ENCODE measurements at regions not wholly inside any gene's neighbourhood (a gene's known extent, or its start where the extent isn't known, plus 50 kb on each side); places are given as distances from the start of the nearest gene placed in this dataset.

DNA sequence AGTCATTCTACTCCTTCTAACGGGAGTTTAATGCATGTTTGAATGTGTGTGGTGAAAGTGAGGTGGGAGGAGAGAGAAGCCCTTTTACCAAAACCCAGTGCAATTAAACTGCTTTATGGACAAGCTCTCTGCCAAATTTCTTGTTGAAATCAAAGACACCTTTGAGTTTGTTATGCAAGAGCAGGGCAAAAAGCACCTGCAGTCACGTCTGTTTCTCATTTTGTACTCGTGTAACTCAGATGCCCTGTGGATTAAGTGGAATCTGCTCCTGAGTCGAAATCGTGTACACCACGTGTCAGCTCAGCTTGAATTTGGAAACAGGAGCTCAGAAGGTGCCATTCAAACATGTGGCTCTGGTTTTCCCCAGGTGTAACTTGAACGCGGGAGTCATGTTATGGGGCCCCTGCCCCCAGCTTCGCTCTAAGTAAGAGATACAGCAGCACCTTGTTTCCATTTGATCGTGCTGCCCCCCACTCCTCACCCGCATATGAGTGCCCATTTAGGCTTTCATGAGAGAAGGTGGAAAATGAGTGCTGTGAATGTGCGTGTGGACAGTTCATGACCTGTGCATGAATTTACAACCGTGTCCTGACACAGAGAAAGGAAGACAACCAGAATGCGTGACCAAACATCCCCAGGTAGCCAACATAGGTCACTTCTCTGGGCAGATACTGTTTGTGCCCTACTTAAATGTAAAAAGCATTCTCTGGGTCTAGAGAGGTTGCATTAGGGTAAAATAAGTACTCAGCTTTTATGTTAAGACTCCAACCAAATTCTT is 347.0 kb upstream of the SLC30A5 start:
- DNase-seq (ENCODE audit: low spot score) = no peak

DNA sequence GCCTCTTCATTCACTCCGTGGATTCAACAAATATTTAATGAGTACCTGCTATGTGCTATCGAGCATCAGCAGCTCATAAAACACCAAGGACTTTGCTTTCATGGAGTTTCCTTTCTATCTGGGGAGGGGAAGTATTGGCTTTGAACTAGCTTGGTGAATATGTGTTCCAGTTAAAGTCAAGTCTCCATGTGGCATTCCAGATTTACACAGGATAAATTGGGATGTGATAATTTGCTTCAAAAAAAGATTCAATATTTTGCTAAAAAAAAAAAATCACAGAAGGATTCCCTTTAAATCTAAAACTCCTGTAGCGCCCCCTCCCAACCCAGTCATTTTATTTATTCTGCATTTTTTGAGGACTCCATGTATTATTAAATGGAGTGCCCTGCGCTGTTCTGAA is 346.3 kb upstream of the SLC30A5 start:
- no peak for DNase-seq (ENCODE audit: low spot score)

DNA sequence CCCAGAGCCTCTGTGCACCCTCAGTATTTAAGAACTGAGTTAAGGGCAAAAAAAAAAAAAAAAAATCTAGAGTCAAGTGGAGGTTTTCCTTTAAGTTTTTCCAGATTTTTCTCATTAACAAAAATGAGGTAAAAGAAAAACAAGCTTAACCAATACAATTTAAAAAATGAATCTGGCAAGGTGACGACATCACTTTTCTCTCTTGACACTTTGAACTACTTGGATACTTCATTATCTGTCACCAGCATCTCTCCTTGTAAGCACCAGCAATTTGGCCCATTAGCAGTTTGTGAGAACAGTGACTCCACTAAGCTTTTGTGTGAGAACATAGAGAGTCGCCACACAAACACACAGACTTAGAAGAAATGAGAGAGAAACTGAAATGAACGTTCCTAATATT is 345.7 kb upstream of the SLC30A5 start:
- no peak for DNase-seq (ENCODE audit: low spot score)

GRCh38 chr5:68749077-68749476 is 344.7 kb upstream of the SLC30A5 start:
- DNase-seq (ENCODE audit: low spot score) = no peak

DNA sequence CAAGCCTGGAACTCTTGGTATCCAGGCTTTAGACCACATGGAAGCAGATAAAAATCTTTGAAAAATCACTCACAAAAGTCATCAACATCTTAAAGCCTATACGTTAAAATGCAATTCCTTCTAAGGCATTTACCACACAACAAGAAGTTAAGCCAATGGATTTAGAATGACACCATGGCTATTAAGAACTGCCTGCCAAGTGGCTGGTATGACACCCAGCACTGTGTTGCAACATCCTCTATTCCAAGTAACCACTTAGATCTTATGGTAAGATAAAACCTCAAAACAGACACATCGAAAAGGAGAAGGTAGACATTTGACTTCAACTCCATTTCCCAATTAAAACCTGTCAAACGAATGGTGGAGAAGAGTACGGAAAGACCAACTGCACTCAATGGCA is 344.2 kb upstream of the SLC30A5 start:
- DNase-seq (ENCODE audit: low spot score) = no peak

- no peak for DNase-seq (ENCODE audit: low spot score)
These were observed 342.2 kb upstream of the SLC30A5 start for GRCh38 chr5:68751661-68752060.

DNA sequence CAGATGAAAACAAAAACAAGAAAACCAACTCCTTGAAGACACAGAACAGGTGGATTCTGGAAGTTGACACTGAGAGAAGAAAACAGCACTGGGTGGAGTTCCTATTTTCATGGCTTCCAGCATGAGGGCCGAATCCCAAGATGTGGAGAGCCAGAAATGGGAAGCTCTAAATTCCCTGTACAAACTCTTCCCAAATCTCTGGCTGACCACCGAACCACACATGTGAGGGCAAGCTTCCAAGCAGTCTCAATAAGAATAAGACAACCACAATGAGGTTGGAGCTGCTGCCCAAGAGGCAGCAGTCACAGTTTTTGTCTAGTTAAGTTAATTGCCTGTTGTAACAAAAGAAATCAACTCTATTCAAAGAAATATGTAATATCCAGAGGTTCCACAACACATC is 339.3 kb upstream of the SLC30A5 start:
- no peak for DNase-seq (ENCODE audit: low spot score)

DNA sequence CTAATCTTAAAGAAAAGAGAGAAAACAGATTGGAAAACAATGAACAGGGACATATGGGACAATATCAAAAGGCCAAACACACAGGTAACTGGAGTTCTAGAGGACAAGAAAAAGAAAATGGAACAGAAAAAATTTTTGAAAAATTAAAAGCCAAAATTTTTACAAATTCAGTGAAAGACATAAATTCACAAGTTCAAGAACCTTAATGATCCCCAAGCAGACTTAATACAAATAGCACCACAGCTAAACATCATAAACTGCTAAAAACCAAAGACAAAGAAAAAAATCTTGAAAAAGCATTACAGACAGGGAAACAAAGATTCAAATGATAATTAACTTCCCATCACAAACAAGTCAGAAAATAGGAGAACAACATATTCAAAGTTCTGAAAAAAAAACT is 338.5 kb upstream of the SLC30A5 start:
- DNase-seq (ENCODE audit: low spot score) = no peak

DNA sequence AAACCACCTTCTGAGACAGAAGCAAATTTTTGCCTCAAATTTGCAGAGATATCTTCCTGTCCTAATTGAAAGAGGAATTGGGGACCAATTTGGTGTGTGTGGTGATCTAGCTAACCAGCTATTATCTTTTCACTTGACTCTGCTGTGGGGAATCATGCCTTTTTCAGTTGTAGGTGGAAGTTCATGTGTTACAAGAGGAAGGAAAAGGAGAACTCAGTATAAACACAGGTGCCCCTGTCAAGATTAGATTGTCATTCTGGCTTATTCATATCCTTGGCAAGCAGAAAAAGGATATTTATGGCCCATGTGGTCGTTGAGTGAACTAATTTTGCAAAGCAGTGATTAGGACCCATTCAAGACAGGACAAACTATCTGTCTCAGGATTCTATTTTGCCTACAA is 336.8 kb upstream of the SLC30A5 start:
- DNase-seq (ENCODE audit: low spot score) = no peak

- no peak for DNase-seq (ENCODE audit: low spot score)
These were observed 336.1 kb upstream of the SLC30A5 start for GRCh38 chr5:68757626-68758212.

DNA sequence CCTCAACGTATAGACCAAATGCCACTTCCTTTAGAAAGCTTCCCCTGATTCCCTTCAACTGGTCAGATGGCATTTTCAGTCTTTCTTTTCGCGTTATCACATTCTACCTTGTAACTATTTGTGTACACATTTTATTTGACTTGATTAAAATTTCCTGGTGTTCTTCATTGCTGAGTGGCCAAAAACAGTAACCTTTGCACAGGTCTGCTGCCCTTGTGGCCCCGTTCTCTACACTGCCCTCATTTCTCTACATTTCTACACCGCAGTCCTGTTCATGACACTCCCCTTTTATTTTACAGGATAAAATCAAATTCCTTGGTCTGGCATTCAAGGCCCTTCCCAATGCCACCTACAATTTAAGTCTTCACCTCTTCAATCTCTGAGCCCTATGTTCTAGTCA is 334.2 kb upstream of the SLC30A5 start:
- DNase-seq (ENCODE audit: low spot score) = no peak

- no peak for DNase-seq (ENCODE audit: low spot score)
These were observed 331.6 kb upstream of the SLC30A5 start for GRCh38 chr5:68762201-68762600.

DNA sequence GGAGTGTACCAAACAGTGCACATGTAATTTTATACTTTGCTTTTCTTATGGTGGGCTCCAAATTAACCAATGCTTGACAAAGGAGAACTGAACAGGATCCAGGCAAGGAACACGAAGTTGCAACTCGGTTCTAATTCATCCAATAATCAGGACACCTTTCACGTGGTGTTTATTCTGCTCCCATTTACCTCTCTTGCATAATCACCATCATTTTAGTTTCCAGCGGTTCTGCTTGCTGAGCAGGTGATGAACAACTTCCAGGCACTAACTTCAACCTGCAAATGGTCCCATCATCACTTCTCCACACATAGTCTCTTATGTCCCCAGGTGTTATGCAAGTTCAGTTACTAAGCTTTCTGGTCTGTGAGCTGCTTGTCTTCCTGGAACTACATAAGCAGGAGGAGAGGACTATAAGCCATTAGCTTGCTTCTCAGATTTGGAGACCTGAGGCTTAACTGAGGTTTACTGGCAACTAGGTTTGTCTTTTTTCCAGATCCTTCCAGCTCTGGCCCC is 326.8 kb upstream of the SLC30A5 start:
- DNase-seq (ENCODE audit: low spot score) = no peak

DNA sequence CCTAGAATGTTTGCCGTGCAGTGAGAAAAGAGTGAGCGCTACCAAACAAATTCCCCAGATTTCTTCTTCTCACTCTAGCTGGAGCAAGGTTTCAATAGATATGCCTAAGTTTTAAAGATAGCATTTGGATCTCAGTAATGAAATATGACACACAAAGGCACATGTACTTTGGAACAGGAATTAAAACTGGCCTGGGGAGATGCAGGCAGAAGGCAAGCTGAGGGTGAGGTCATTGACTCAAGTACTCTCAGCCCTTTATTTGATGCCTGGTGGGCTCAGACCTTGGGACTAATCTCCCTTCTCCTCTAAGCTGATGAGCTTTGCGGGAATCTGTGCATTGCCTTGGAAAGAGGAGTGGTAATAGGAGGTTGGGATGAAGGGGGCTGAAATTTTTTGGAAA is 323.3 kb upstream of the SLC30A5 start:
- DNase-seq (ENCODE audit: low spot score) = no peak

DNA sequence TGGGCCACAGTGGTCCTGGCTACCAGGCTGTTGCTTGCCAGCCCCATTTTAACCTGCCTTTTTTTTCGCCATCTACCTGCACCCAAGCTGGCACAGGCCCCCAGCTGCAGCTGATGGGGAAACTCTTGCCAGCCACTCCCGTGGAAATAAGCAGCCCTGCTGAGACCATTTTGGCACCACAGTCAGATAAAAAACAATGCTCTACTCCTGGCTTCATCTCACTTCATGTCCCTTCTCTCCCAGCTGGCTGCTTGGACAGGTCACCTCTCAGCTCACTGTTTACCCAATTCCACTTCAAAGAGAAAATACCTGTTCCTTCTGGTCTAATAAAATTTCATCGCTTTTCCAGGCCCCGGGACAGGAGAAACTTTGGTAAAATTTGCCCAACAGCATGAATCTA is 322.6 kb upstream of the SLC30A5 start:
- no peak for DNase-seq (ENCODE audit: low spot score)

DNA sequence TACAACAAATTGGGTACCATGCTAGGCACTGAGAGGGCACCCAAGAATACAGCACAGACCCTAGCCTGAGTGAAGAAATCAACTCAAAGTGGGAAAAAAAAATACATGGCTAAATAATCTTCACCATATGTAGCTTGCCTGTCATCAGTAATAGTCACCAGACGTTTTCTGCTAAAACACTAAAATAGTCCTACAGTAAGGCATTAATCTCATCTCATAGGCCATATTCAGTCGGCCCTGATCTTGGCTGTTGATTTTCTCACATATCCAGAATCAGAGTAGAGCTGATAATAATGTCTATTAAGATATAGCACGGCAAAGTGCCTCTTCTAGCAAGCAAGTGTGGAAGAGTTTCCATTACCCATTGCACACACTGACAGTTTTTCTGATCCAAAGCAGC is 322.1 kb upstream of the SLC30A5 start:
- no peak for DNase-seq (ENCODE audit: low spot score)

- no peak for DNase-seq (ENCODE audit: low spot score)
These were observed 317.4 kb upstream of the SLC30A5 start for GRCh38 chr5:68776381-68776780.

- DNase-seq (ENCODE audit: low spot score) = no peak
These were observed 316.7 kb upstream of the SLC30A5 start for GRCh38 chr5:68777135-68777534.

GRCh38 chr5:68778484-68778883 is 315.3 kb upstream of the SLC30A5 start:
- no peak for DNase-seq (ENCODE audit: low spot score)

DNA sequence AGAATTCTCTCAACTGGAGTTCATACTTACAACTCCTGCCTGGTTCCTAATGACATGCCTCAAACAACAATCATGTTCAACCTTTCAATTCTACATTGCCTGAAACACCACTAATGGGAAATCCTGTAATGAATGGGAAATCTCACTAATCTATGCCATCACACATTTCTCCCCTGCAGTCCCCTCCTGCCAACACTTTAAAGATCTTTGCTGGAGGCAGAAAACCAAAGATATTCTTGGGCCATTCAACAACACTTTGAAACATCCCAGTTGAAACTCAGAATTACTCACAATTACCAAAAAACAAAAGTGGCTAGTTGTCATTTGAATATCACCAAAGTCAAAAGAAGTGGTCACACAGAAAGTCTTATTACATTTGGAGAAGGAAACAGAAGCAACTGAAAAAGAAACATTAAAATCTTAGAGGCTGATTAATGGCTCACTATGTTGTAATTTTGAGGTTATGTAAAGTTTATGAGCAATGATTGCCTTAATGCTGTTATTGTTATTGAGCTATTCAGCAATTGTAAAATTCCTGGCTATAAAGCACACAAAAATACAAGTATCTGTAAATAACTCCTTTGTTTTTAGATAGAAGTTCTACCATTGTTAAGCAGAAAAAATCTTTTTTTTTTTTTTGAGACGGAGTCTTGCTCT is 313.4 kb upstream of the SLC30A5 start:
- no peak for DNase-seq (ENCODE audit: low spot score)

- no peak for DNase-seq (ENCODE audit: low spot score)
These were observed 300.7 kb upstream of the SLC30A5 start for GRCh38 chr5:68793074-68793473.

DNA sequence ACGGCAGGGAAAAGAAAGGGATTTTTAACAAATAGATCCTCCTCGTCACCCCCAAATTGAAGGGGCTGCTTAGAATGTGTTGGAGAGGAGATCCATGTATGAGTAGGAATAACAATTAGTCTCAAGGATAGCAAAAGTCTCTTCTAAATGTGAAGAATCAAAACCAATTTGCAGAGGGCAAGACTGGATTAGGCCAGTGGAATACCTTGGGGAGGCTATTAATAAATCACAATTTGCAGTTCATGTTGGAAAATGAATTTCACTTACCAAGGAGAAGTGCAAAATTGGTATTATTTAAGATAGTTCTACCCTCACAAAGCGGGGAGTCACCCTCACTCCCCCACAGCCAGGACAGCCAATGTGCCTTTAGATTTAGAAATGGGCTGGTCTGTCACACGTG is 299.8 kb upstream of the SLC30A5 start:
- no peak for DNase-seq (ENCODE audit: low spot score)

- no peak for DNase-seq (ENCODE audit: low spot score)
These were observed 298.6 kb upstream of the SLC30A5 start for GRCh38 chr5:68795190-68795589.

Data from kidney capillary endothelial cell (primary cell).